Loucy (cell line): ENCODE measurements at regions not wholly inside any gene's neighbourhood (a gene's known extent, or its start where the extent isn't known, plus 50 kb on each side); places are given as distances from the start of the nearest gene placed in this dataset.

ENCODE experiments used
- H2AFZ ChIP-seq: fragments of 200-600 bp; sonication (generic); 2 replicates; pipeline ENCODE4 v1.6.0; 2016; ENCODE audit warnings: antibody characterized with exemption, mild to moderate bottlenecking, low read length, moderate library complexity
- H3F3A ChIP-seq: fragments of 200-600 bp; 2 replicates; pipeline ENCODE4 v1.6.0; 2016; ENCODE audit warnings: antibody characterized with exemption, low read depth, mild to moderate bottlenecking
- H3K27me3 ChIP-seq: fragments of 200-600 bp; sonication (generic); 2 replicates; pipeline ENCODE4 v1.6.1; 2014; ENCODE audit warnings: low read length, mild to moderate bottlenecking; ENCODE audit not compliant: insufficient read depth, poor library complexity, severe bottlenecking
- H3K36me3 ChIP-seq: fragments of 200-600 bp; sonication (generic); 2 replicates; pipeline ENCODE4 v1.6.1; 2016; ENCODE audit warnings: low read length; ENCODE audit not compliant: insufficient read depth
- H3K4me1 ChIP-seq: fragments of 200-600 bp; sonication (generic); 2 replicates; pipeline ENCODE4 v1.5.1; 2014; ENCODE audit warnings: low read length, mild to moderate bottlenecking; ENCODE audit not compliant: insufficient read depth, poor library complexity, severe bottlenecking
- H3K4me2 ChIP-seq: fragments of 200-600 bp; sonication (generic); 2 replicates; pipeline ENCODE4 v1.6.0; 2014; ENCODE audit warnings: antibody characterized with exemption, low read length, low read depth, mild to moderate bottlenecking; ENCODE audit not compliant: poor library complexity, severe bottlenecking
- H3K4me3 ChIP-seq: fragments of 200-600 bp; sonication (generic); 2 replicates; pipeline ENCODE4 v1.5.1; 2014; ENCODE audit warnings: low read length, mild to moderate bottlenecking, mixed read lengths; ENCODE audit not compliant: poor library complexity, severe bottlenecking
- H3K79me2 ChIP-seq: fragments of 200-600 bp; sonication (generic); 2 replicates; pipeline ENCODE4 v1.6.1; 2014; ENCODE audit warnings: low read length; ENCODE audit not compliant: insufficient read depth
- H3K9ac ChIP-seq: fragments of 200-600 bp; sonication (generic); 2 replicates; pipeline ENCODE4 v1.6.0; 2014; ENCODE audit warnings: mild to moderate bottlenecking, low read depth, low read length, moderate library complexity; ENCODE audit not compliant: poor library complexity, severe bottlenecking
- H3K9me2 ChIP-seq: fragments of 200-600 bp; sonication (generic); replicated peaks from 2 replicates; pipeline ENCODE4 v1.6.1; 2016; ENCODE audit warnings: low read depth, low read length, mixed read lengths
- H3K9me3 ChIP-seq: fragments of 200-600 bp; sonication (generic); 2 replicates; pipeline ENCODE4 v1.6.1; 2014; ENCODE audit warnings: mild to moderate bottlenecking, antibody characterized with exemption, low read length, low read depth; ENCODE audit not compliant: insufficient read depth
- H4K20me1 ChIP-seq: fragments of 200-600 bp; sonication (generic); 2 replicates; pipeline ENCODE4 v1.6.0; 2014; ENCODE audit warnings: antibody characterized with exemption, low read length, mild to moderate bottlenecking; ENCODE audit not compliant: insufficient read depth, poor library complexity, severe bottlenecking
- CTCF ChIP-seq: fragments of 200-600 bp; sonication (generic); conservative IDR thresholded peaks from 2 replicates; pipeline ENCODE4 v1.5.1; 2014; ENCODE audit warnings: mild to moderate bottlenecking, antibody characterized with exemption, low read length
- EZH2phosphoT487 ChIP-seq: fragments of 200-600 bp; IDR thresholded peaks from 2 replicates; pipeline ENCODE4 v1.6.1; 2018; ENCODE audit warnings: antibody characterized with exemption, mild to moderate bottlenecking, moderate library complexity, borderline replicate concordance

- TF ChIP-seq CTCF (no peak), EZH2phosphoT487 (no peak)
- H3K27me3 ChIP-seq: no peaks in the 10 kb centered on the region
- no peaks in the 10 kb centered on the region for H3K36me3 ChIP-seq
- no peaks in the 10 kb centered on the region for H3F3A ChIP-seq
- H3K79me2 ChIP-seq: no peaks in the 10 kb centered on the region
- no peak overlapping the region for H3K9ac ChIP-seq
- no peak overlapping the region for H3K4me3 ChIP-seq
- H4K20me1 ChIP-seq: no peaks in the 10 kb centered on the region
- no peaks in the 10 kb centered on the region for H3K4me1 ChIP-seq
- no peak overlapping the region for H2AFZ ChIP-seq
- H3K9me3 ChIP-seq: no peaks in the 10 kb centered on the region
- no peaks in the 10 kb centered on the region for H3K9me2 ChIP-seq
- H3K4me2 ChIP-seq: no peak overlapping the region
Observed at GRCh38 chr3:166456286-166456685, 619.1 kb upstream of the BCHE start.

GRCh38 chr3:166455744-166456143, 618.5 kb upstream of the BCHE start:
- H3K4me1 ChIP-seq: no peaks in the 10 kb centered on the region
- H3K4me3 ChIP-seq: no peak overlapping the region
- H3F3A ChIP-seq: no peaks in the 10 kb centered on the region
- no peaks in the 10 kb centered on the region for H3K9me3 ChIP-seq
- no peak overlapping the region for H2AFZ ChIP-seq
- no peaks in the 10 kb centered on the region for H3K79me2 ChIP-seq
- no peaks in the 10 kb centered on the region for H3K36me3 ChIP-seq
- TF ChIP-seq CTCF (no peak), EZH2phosphoT487 (no peak)
- no peaks in the 10 kb centered on the region for H3K9me2 ChIP-seq
- no peaks in the 10 kb centered on the region for H3K27me3 ChIP-seq
- H3K4me2 ChIP-seq: no peak overlapping the region
- H4K20me1 ChIP-seq: no peaks in the 10 kb centered on the region
- H3K9ac ChIP-seq: no peak overlapping the region

- Histone ChIP-seq H3K9me3 (no peaks in the 10 kb centered on the region), H3K4me3 (no peak overlapping the region), H4K20me1 (no peaks in the 10 kb centered on the region), H3K4me2 (no peak overlapping the region), H3K4me1 (no peaks in the 10 kb centered on the region), H2AFZ (no peak overlapping the region), H3K27me3 (no peaks in the 10 kb centered on the region), H3F3A (no peaks in the 10 kb centered on the region), H3K36me3 (no peaks in the 10 kb centered on the region), H3K79me2 (no peaks in the 10 kb centered on the region), H3K9ac (no peak overlapping the region), H3K9me2 (no peaks in the 10 kb centered on the region)
- no peak for TF ChIP-seq EZH2phosphoT487
- TF ChIP-seq CTCF: no peak
Observed at GRCh38 chr3:166453478-166453877, 616.3 kb upstream of the BCHE start.
